ENCODE measurements at regions not wholly inside any gene's neighbourhood (a gene's known extent, or its start where the extent isn't known, plus 50 kb on each side); places are given as distances from the start of the nearest gene placed in this dataset.

GRCh38 chr5:108560166-108560565 lies 178.3 kb upstream of the FBXL17 start:
- no peak for TF ChIP-seq POLR2A (IDR thresholded peaks at IDR 0.05; ENCODE audit: borderline replicate concordance, extremely low read depth, insufficient read depth, insufficient read length)
- TF ChIP-seq ZBTB33 (IDR thresholded peaks at IDR 0.05; ENCODE audit: extremely low read depth, insufficient replicate concordance, low read length) = no peak
